GM18499 (cell line): ENCODE measurements at regions not wholly inside any gene's neighbourhood (a gene's known extent, or its start where the extent isn't known, plus 50 kb on each side); places are given as distances from the start of the nearest gene placed in this dataset.
"Not testable (repeated sequence)": the region's sequence is repeated elsewhere in the genome, so short reads cannot be mapped to it uniquely, and the experiment has no call there.

Source experiments
- ATAC-seq: cut with Tn5 transposase; IDR thresholded peaks from one replicate; pipeline ENCODE4 v1.9.1; 2021; ENCODE audit warnings: moderate number of reproducible peaks; ENCODE audit not compliant: insufficient read depth, unreplicated experiment

GRCh38 chr3:22617372-22617771, 585.8 kb upstream of the UBE2E2 start:
- no peak for ATAC-seq

- ATAC-seq = no peak
Observed at GRCh38 chr3:22620498-22620897, 582.6 kb upstream of the UBE2E2 start.

- no peak for ATAC-seq
Observed at GRCh38 chr3:22621205-22621809, 581.8 kb upstream of the UBE2E2 start.

- ATAC-seq = no peak
Observed at GRCh38 chr3:22627993-22628499, 575.1 kb upstream of the UBE2E2 start.

GRCh38 chr3:22632536-22632935, 570.6 kb upstream of the UBE2E2 start:
- no peak for ATAC-seq

GRCh38 chr3:22634433-22634832, 568.7 kb upstream of the UBE2E2 start:
- no peak for ATAC-seq

GRCh38 chr3:22659651-22660475, 543.3 kb upstream of the UBE2E2 start:
- no peak for ATAC-seq

- ATAC-seq = no peak
Observed at GRCh38 chr3:22660606-22661005, 542.5 kb upstream of the UBE2E2 start.

- no peak for ATAC-seq
Observed at GRCh38 chr3:22661121-22661700, 541.9 kb upstream of the UBE2E2 start.

GRCh38 chr3:22665528-22665927, 537.6 kb upstream of the UBE2E2 start:
- no peak for ATAC-seq

GRCh38 chr3:22666736-22667135, 536.4 kb upstream of the UBE2E2 start:
- ATAC-seq = no peak

GRCh38 chr3:22671848-22672247, 531.3 kb upstream of the UBE2E2 start:
- no peak for ATAC-seq

GRCh38 chr3:22684739-22685138, 518.4 kb upstream of the UBE2E2 start:
- ATAC-seq = no peak

- no peak for ATAC-seq
Observed at GRCh38 chr3:22685597-22685996, 517.5 kb upstream of the UBE2E2 start.

GRCh38 chr3:22691407-22691806, 511.7 kb upstream of the UBE2E2 start:
- no peak for ATAC-seq

GRCh38 chr3:22691856-22692628, 511.1 kb upstream of the UBE2E2 start:
- no peak for ATAC-seq

GRCh38 chr3:22700876-22701275, 502.3 kb upstream of the UBE2E2 start:
- ATAC-seq = no peak

- ATAC-seq = no peak
Observed at GRCh38 chr3:22704166-22704565, 499.0 kb upstream of the UBE2E2 start.

- ATAC-seq = no peak
Observed at GRCh38 chr3:22704571-22705354, 498.4 kb upstream of the UBE2E2 start.

- not testable (repeated sequence) for ATAC-seq
Observed at GRCh38 chr3:22706922-22707321, 496.2 kb upstream of the UBE2E2 start.
